ENCODE measurements at regions not wholly inside any gene's neighbourhood (a gene's known extent, or its start where the extent isn't known, plus 50 kb on each side); places are given as distances from the start of the nearest gene placed in this dataset.

DNA sequence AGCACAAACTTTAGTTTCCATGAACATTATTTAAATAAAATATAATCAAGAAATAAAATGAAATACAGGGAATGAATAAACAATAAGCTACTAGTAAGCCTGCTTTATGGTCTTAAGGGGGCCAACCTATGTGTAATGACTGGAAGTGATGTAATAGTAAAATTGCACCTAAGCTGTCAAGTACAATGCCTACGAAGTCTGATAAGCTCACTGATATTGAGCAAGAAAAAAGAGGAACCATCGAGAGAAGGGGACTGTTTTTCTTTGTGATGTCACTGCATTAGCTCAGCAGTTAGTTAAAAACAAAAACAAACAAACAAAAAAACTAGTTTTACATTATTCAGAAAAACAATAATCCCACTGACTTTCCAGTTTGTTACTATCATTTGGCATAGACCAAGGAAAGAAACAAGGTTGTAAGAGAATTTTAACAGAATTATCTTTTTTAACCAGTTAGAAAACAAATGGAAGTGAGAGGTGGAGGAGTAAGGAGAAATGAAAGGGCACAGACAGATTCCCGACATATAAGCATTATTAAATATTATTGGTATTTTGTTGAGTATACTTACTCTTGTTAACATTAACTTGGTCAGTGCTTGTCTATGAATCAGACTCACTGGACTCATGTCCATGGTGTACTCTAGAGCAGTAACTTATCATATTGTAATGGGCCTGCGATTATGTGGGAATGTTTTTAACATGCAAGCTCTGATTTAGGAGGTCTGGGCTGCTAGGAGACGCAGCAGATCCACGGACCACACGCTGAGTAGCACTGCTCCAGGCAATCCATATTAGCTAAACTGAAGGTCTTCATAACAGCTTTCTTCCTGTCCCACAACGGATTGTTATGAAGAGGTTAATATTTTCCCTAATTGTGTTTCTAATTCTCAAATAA, 99.6 kb upstream of the HMGCLL1 start:
- POLR2A ChIA-PET, result no interaction called here
- no peak for FAIRE-seq

GRCh38 chr6:55676736-55677135, 97.7 kb upstream of the HMGCLL1 start:
- FAIRE-seq, result no peak
- 89% methylated on average over 5 of the region's 5 CpGs for WGBS (ENCODE audit: missing lambda C conversion rate)
- Histone ChIP-seq H3K4me3 (no peak overlapping the region), H3K9me3 (no peaks in the 10 kb centered on the region), H3K27ac (no peak overlapping the region), H3K4me1 (no peaks in the 10 kb centered on the region), H3K4me2 (no peak overlapping the region)
- ATAC-seq, result no peak
- no peak for DNase-seq (ENCODE audit: low read depth in 1 of 2, low spot score in 1 of 2)
- ChIA-PET CTCF (no interaction called here), POLR2A (no interaction called here)
- TF ChIP-seq ZNF302 (CRISPR knock-in tag; IDR thresholded peaks at IDR 0.05), result no peak
- no peak for TF ChIP-seq E2F6 (IDR thresholded peaks at IDR 0.05; ENCODE audit: borderline replicate concordance, low read depth)
- TF ChIP-seq CBX8 (IDR thresholded peaks at IDR 0.05), result no peak
- TF ChIP-seq CBX2 (IDR thresholded peaks at IDR 0.05; ENCODE audit: borderline replicate concordance, low read depth), result no peak
- TF ChIP-seq GATA3 (IDR thresholded peaks at IDR 0.05; ENCODE audit: borderline replicate concordance), result no peak
- no peak for TF ChIP-seq TP53 (CRISPR knock-in tag; IDR thresholded peaks at IDR 0.05)
- no peak for TF ChIP-seq MAFK (IDR thresholded peaks at IDR 0.05; ENCODE audit: partially characterized antibody)
- no peak for TF ChIP-seq TFCP2L1 (CRISPR knock-in tag; IDR thresholded peaks at IDR 0.05)
- TF ChIP-seq, protein P1, sequence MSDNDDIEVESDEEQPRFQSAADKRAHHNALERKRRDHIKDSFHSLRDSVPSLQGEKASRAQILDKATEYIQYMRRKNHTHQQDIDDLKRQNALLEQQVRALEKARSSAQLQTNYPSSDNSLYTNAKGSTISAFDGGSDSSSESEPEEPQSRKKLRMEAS (IDR thresholded peaks at IDR 0.05), result no peak
- TF ChIP-seq FOSL2 (IDR thresholded peaks at IDR 0.05), result no peak
- TF ChIP-seq FOSL2 (CRISPR knock-in tag; IDR thresholded peaks at IDR 0.05), result no peak
- no peak for TF ChIP-seq RARB (CRISPR knock-in tag; IDR thresholded peaks at IDR 0.05)
- TF ChIP-seq KDM1A (IDR thresholded peaks at IDR 0.05; ENCODE audit: low read depth), result no peak
- no peak for TF ChIP-seq JUNB (IDR thresholded peaks at IDR 0.05)
- no peak for TF ChIP-seq MYC (IDR thresholded peaks at IDR 0.05; ENCODE audit: borderline replicate concordance, low read length)
- TF ChIP-seq NR3C1 (IDR thresholded peaks at IDR 0.05), result no peak
- TF ChIP-seq HOXB5 (CRISPR knock-in tag; IDR thresholded peaks at IDR 0.05), result no peak

More for the DNA sequence above, 99.6 kb upstream of the HMGCLL1 start:
- no peaks in the 10 kb centered on the region for H3K4me1 ChIP-seq
- H3K4me3 ChIP-seq, result no peak overlapping the region
- no peak overlapping the region for H3K4me2 ChIP-seq
- 69% methylated on average over 8 of the region's 8 CpGs for WGBS (ENCODE audit: missing lambda C conversion rate)
- no peak for ATAC-seq
- no peak for DNase-seq (ENCODE audit: low read depth in 1 of 2, low spot score in 1 of 2)
- H3K27ac ChIP-seq, result no peak overlapping the region; a peak in 1 of 6 replicates
- CTCF ChIA-PET, result interaction anchor here (0.5 kb wide), 1 partner anchor 614 kb away, joined by 5 read pairs; no protein-coding TSS in a partner anchor
- H3K9me3 ChIP-seq, result no peaks in the 10 kb centered on the region
- no peak for TF ChIP-seq E2F6 (IDR thresholded peaks at IDR 0.05; ENCODE audit: borderline replicate concordance, low read depth)
- TF ChIP-seq CEBPB (IDR thresholded peaks at IDR 0.05), result no peak
- no peak for TF ChIP-seq EP300 (IDR thresholded peaks at IDR 0.05)
- no peak for TF ChIP-seq CBX8 (IDR thresholded peaks at IDR 0.05)
- no peak for TF ChIP-seq NFE2L2 (conservative IDR thresholded peaks at IDR 0.05; ENCODE audit: low read length)
- TF ChIP-seq FOSB (CRISPR knock-in tag; IDR thresholded peaks at IDR 0.05), result no peak
- TF ChIP-seq MYC (IDR thresholded peaks at IDR 0.05; ENCODE audit: borderline replicate concordance, low read length), result no peak
- TF ChIP-seq, protein P2, sequence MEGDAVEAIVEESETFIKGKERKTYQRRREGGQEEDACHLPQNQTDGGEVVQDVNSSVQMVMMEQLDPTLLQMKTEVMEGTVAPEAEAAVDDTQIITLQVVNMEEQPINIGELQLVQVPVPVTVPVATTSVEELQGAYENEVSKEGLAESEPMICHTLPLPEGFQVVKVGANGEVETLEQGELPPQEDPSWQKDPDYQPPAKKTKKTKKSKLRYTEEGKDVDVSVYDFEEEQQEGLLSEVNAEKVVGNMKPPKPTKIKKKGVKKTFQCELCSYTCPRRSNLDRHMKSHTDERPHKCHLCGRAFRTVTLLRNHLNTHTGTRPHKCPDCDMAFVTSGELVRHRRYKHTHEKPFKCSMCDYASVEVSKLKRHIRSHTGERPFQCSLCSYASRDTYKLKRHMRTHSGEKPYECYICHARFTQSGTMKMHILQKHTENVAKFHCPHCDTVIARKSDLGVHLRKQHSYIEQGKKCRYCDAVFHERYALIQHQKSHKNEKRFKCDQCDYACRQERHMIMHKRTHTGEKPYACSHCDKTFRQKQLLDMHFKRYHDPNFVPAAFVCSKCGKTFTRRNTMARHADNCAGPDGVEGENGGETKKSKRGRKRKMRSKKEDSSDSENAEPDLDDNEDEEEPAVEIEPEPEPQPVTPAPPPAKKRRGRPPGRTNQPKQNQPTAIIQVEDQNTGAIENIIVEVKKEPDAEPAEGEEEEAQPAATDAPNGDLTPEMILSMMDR (IDR thresholded peaks at IDR 0.05), result no peak

- H3K4me3 ChIP-seq, result no peak overlapping the region
- ChIA-PET POLR2A (no interaction called here), CTCF (no interaction called here)
- DNase-seq (ENCODE audit: low read depth in 1 of 2, low spot score in 1 of 2) (no peak), FAIRE-seq (no peak), ATAC-seq (no peak)
- H3K9me3 ChIP-seq, result no peaks in the 10 kb centered on the region
- no peak overlapping the region for H3K27ac ChIP-seq
- H3K4me1 ChIP-seq, result no peaks in the 10 kb centered on the region
- no peak overlapping the region for H3K4me2 ChIP-seq
- TF ChIP-seq SMC3 (IDR thresholded peaks at IDR 0.05), result no peak
- no peak for TF ChIP-seq RCOR1 (IDR thresholded peaks at IDR 0.05; ENCODE audit: low read depth, low read length)
- no peak for TF ChIP-seq FOSB (CRISPR knock-in tag; IDR thresholded peaks at IDR 0.05)
- TF ChIP-seq, protein P2 (IDR thresholded peaks at IDR 0.05), result no peak
- TF ChIP-seq RARB (CRISPR knock-in tag; IDR thresholded peaks at IDR 0.05), result no peak
- no peak for TF ChIP-seq RAD21 (conservative IDR thresholded peaks at IDR 0.05 in 1 of 2, IDR thresholded peaks at IDR 0.05 in 1 of 2)
- no peak for TF ChIP-seq CHD4 (IDR thresholded peaks at IDR 0.05; ENCODE audit: borderline replicate concordance)
- no peak for TF ChIP-seq HOXA7 (CRISPR knock-in tag; IDR thresholded peaks at IDR 0.05)
- no peak for TF ChIP-seq POLR2A (IDR thresholded peaks at IDR 0.05; ENCODE audit: low read length)
- no peak for TF ChIP-seq CBX8 (IDR thresholded peaks at IDR 0.05)
- TF ChIP-seq RFX5 (IDR thresholded peaks at IDR 0.05), result no peak
- no peak for TF ChIP-seq HOXB13 (CRISPR knock-in tag; IDR thresholded peaks at IDR 0.05; ENCODE audit: low read depth)
- no peak for TF ChIP-seq SREBF2 (IDR thresholded peaks at IDR 0.05)
- TF ChIP-seq CEBPB (IDR thresholded peaks at IDR 0.05), result no peak
- no peak for TF ChIP-seq JUN (IDR thresholded peaks at IDR 0.05)
Observed at GRCh38 chr6:55675941-55676340, 96.9 kb upstream of the HMGCLL1 start.
